ENCODE measurements at regions not wholly inside any gene's neighbourhood (a gene's known extent, or its start where the extent isn't known, plus 50 kb on each side); places are given as distances from the start of the nearest gene placed in this dataset.

DNA sequence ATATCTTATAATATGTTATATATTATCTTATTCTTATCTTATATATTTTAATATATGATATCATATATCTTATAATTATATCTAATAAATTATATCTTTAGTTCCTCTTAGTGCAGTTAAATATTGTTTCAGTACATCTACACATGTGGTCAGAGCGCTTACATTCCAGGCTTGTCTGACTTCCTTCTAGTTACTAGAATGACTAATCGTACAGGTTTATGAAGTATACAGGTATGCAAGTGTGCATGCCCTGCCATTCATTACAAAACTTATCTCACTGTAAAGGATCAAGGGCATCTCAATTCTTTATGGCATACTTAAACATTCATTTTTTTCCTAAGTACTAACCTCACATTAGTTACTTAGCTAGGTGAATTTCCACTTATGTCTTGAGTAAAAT lies 1278.0 kb upstream of the MAP3K7 start:
- DNase-seq: no peak

GRCh38 chr6:91860541-91861335 lies 1273.9 kb upstream of the MAP3K7 start:
- DNase-seq: no peak

DNA sequence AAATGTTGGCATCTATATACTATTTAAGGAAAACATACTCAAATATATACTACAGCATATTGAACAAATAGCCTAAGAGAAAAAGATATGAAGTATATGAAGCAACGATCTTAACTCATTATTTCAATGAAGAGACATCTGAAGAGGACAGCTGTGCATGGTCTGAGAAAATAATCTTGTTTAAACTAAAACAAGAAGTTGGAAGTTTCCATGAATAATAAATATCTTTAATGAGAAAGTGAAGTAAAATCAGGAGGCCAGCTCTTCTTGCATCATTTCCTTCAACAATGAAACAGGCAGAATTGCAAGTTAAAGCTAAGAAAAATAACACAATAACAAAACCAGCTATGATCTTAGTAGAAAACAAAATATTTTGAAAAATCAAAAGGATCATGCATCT lies 1265.4 kb upstream of the MAP3K7 start:
- no peak for DNase-seq

GRCh38 chr6:91834813-91835212 lies 1247.9 kb upstream of the MAP3K7 start:
- no peak for DNase-seq

DNA sequence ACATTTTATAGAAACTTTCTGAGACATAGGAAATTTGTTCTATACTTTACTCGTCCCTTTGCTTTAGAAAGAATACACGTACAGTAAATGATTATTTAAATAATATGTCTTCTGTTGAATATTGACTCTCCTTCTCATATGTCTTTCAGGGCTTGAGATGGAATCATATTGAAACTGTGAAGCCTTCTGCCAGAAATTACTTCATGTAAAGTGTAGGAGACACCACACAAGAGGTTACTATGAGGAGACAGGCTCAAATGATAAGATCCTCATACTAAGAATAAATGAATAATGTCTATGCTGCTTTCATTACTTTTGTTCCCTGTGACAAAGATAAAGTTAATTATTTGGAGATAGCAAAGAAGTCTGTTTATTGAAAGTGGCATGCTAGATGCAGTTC lies 1240.3 kb upstream of the MAP3K7 start:
- no peak for DNase-seq

- no peak for DNase-seq
Observed at GRCh38 chr6:91826128-91826527, 1239.3 kb upstream of the MAP3K7 start.

- no peak for DNase-seq
Observed at GRCh38 chr6:91824331-91824730, 1237.5 kb upstream of the MAP3K7 start.

GRCh38 chr6:91822581-91822980 lies 1235.7 kb upstream of the MAP3K7 start:
- DNase-seq: no peak

- DNase-seq: no peak
Observed at GRCh38 chr6:91816335-91816734, 1229.5 kb upstream of the MAP3K7 start.

DNA sequence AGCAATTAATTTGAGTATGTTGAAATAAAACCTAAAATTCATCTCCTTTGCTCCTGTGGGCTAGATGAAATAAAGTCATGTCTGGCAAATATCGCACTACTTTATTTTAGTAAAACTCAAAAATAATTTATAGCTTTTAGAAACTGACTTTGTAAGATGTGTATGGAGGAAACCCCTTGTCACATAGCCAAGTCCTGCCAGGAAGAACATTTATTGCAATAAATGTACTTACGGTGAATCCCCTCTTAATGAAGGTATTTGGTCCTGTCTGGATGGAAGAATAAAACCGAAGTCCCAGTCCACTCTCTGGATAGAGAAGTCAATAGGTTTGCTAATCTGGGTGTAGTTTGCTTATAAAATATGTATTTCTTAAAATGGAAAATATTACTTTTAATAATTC lies 1226.8 kb upstream of the MAP3K7 start:
- DNase-seq: no peak

GRCh38 chr6:91812596-91813274 lies 1225.9 kb upstream of the MAP3K7 start:
- DNase-seq: no peak

DNA sequence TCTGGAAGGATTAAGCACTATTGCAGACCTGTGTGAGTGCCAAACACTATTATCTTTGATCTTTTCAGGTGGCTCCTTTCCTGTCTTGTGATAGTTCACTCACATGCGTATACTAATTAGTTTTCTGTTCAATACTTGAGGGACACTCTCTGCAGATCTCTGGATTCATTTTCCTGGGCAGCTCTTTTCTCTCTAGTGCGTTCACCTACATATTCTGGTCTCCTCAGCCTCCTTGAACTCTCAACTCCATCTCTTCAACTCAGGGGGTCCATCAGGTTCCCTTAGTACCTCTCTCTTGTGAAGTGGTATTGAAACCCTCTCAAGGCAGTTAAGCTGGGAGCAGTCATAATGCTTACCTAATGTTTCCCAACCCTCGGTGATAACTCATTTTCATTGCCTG lies 1218.1 kb upstream of the MAP3K7 start:
- no peak for DNase-seq

DNA sequence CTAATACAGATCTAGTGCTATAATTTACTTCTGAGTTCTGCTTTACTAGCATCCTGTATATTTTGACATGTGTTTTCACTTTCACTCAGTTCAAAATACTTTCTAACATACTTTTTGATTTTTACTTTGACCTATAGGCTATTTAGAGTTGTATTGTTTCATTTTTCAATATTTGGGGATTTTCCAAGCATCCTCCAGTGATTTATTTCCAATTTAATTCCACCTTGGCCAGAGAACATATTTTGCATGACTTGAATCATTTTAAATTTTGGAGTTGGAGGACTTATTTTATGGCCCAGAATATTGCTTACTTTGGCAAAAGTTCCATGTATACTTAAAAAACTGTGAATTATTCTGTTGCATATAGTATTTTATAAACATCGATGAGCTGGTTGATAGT lies 1215.6 kb upstream of the MAP3K7 start:
- DNase-seq: no peak

DNA sequence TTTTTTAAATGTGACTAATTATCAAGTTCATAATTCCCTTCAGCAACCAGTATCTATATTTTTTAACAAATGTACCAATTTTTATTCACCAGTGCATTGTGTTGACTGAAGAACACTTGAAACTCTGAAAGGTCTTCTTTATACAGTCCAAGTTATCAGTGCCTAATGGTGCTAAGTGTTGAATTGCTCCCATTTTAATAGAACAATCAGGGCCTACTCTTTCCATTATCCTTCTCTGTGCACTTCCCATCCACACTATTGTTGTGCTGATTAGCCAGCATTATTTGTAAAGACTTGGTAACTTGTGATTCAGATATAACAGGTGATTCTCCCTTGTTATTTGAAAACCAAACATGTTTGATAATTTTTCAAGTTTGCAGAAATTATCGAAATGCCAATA lies 1209.7 kb upstream of the MAP3K7 start:
- no peak for DNase-seq

GRCh38 chr6:91788501-91788900 lies 1201.6 kb upstream of the MAP3K7 start:
- no peak for DNase-seq

DNA sequence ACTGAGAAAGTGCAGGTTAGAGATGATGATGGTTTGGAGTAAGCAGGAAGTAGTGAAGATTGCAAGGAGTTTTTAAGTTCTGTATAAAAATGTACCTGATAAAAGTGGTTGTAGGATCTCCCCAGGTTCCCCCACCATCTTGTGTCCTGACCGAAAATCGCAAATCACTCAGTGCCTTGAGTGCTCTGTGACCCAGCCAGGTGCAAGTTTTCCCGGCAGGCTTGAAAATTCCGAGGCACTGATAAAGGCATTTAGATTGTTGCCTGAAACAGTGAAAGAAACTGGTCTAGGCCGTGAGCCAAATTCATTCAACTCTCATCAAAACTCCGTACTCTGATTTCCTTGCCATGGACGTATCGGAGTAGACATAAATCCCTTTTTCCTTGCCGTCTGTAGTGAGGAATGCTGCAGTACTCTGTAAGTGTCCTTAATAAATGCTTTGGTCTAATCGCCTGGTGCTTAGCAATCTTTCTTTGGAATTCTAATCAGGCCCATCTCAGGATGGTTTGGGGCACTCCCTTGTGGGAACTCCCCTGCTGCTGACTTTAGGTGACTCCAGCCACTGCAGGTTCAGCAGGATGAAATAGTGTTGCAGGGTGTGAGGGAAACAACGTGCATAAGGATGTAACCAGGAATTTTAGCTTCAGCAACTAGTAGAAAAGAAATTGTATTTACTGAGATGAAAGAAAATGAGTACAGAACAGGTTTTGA lies 1199.8 kb upstream of the MAP3K7 start:
- no peak for DNase-seq

DNA sequence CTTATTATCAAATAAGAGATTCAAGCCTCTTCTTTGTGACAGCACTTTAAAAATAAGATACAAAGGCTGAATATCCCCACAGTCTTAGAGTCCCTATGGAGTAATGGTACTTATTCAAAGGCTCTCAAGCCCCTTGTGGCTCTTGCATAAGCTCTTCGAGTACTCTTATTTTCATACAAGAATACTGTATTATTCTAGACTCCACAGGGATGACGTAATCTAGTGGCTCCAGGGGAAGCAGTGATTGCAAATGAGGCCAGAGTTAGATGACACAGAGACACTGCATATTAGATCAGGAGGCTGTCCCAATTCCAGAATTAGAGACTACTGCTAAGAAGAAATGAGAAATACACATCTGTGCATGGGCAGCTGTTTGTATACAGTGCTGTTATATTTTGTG lies 1195.9 kb upstream of the MAP3K7 start:
- no peak for DNase-seq

DNA sequence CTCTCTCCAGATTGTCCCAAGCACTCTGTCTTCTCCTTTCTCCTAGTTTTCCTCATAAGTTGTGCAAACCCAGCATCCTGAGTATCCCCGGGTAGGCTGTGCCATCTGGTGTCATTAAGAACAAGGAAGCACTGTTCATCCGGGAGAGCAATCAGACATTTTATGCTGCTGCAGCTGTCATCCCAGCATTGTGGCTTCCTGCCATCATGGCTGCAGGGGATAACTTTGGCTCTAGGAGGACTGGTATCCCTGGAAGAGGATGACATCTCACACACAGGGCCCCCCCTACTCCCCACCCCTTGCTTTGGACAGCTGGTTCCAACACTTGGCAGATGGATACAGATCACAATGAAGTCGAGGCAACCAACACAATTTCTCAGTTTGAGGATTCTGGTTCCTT lies 1195.1 kb upstream of the MAP3K7 start:
- no peak for DNase-seq

DNA sequence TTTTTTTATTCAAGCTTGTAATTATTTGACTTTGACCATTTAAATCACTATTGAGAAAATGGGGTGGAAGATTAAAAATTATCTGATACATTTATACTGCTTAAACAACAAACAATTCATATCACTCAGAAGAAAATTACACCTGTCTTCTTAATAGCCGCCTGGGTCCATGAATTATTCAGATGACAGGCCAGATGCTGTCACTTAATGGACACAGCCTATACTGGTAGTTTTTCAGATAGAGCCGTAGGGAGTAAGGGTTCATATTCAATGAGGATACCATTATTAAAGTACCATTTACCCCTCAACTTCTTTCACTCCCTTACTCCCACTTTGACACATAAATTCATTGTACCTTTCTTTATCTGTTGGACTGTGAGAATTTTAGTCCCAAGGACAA lies 1193.4 kb upstream of the MAP3K7 start:
- no peak for DNase-seq

DNA sequence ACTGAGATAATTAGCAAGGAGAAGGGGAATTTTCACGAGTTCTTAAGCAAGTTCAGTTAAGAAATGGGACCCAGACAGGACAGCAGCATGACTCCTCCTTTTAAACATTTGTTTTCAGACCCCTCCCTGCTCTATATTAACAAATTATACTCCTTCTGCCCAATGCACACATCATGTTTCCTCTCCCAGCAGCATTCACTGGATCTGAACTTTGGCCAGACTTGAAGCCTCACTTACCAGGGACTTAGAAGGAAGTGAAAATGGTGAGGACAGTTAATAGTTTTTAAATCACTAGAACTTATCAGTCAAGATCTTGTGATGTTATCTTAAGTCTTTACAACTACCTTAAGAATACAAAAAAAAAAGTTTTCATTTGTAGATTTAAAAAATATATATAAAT lies 1174.7 kb upstream of the MAP3K7 start:
- DNase-seq: no peak

DNA sequence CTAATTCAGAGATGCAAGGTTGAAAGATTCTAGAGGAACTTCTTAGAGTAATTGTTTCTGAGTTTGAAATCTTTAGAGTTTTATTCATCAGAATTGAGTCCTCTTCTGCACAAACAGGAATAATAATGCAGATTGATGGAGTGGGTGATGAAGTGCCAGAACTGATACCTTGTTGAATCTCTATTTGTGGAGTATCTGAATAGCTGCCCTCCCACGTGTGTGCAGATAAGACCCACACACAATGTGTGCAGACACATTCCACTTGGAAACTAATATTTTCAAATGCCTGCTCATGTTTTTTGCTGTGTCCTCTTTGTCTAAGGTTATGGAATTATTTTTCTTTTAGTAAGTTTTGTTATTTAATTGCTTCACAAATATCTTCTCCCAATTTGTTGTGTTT lies 1167.8 kb upstream of the MAP3K7 start:
- no peak for DNase-seq

DNA sequence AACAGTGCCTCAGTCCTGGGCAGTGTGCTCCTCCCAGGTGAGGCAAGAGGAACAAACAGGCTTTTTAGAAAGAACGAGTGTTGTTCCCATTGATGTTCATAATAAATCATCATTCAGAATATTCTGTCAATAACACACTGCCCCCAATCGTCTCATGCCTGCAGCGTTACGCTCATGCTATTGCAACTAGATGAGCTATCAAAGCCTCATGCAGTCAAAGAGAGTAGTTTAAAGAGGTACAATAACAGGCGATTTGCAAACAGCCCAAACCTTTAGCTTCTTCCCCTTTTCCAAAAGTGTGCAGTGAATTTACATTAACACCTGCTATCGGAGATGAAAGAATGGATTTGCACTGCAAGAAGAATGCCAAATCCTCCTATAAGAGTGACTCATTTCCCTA lies 1164.7 kb upstream of the MAP3K7 start:
- DNase-seq: no peak

DNA sequence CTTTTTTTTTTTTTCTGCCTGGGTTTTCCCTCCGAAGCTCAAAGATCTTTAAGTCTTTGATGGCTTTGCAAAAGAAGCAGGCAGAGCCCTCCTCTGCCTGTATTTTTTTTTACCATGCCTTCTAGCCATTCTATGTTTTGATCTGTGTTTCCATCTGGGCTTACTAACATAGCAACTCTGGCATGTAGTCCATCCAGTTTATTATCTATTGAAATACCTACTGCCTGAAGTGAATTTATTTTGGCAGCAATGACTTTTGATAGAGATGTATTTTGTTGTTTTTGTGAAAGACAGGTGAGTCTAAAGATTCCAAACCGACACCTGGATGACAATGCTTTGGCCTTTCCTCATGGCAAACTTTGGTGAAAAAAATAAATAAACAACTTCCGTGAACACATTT lies 1157.7 kb upstream of the MAP3K7 start:
- DNase-seq: no peak

- DNase-seq: no peak
Observed at GRCh38 chr6:91743756-91744155, 1156.9 kb upstream of the MAP3K7 start.

Data from activated CD4-positive, alpha-beta T cell treated with anti-CD3 and anti-CD28 coated beads, Interleukin-2, amount 50 U/mL, for 16 hours (primary cell).